GM12873 (cell line): ENCODE measurements at regions not wholly inside any gene's neighbourhood (a gene's known extent, or its start where the extent isn't known, plus 50 kb on each side); places are given as distances from the start of the nearest gene placed in this dataset.

Experiments used
- CTCF ChIP-seq: IDR thresholded peaks from 2 replicates; pipeline ENCODE4 v1.5.1; 2012; ENCODE audit warnings: low read depth, mild to moderate bottlenecking, moderate library complexity, low read length, control low read depth; ENCODE audit not compliant: insufficient read depth; ENCODE audit errors: missing control alignments

- TF ChIP-seq CTCF, result no peak
Measured at GRCh38 chr5:3198074-3198449, 397.6 kb upstream of the IRX1 start.

GRCh38 chr5:3197304-3198073, 398.1 kb upstream of the IRX1 start:
- no peak for TF ChIP-seq CTCF

GRCh38 chr5:3195994-3196393, 399.6 kb upstream of the IRX1 start:
- TF ChIP-seq CTCF, result no peak

GRCh38 chr5:3194684-3195083, 400.9 kb upstream of the IRX1 start:
- TF ChIP-seq CTCF, result no peak

GRCh38 chr5:3194271-3194670, 401.4 kb upstream of the IRX1 start:
- no peak for TF ChIP-seq CTCF

- TF ChIP-seq CTCF, result no peak
Measured at GRCh38 chr5:3191585-3191984, 404.0 kb upstream of the IRX1 start.

- no peak for TF ChIP-seq CTCF
Measured at GRCh38 chr5:3190930-3191329, 404.7 kb upstream of the IRX1 start.
